ENCODE measurements at regions not wholly inside any gene's neighbourhood (a gene's known extent, or its start where the extent isn't known, plus 50 kb on each side); places are given as distances from the start of the nearest gene placed in this dataset.

DNA sequence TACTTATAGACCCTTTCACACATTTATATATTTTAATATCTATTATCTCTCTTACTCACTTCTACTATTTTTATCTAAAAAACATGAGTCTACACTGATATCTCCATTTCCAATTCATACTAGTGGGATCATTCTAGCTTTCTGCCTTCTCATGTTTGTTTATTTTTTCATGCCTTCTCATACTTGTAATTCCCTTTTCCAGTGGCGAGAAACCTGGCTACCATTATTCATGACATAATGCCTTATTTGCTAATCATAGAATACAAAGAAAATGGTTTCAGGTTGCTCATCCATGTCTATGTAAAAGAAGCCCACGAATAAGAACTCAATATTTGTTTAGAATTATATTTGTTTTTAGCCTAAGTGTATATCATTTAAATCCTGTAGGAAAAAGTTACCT is 232.7 kb upstream of the ACTBL2 start:
- TF ChIP-seq POLR2A (IDR thresholded peaks at IDR 0.05; ENCODE audit: low read length) = no peak
- no peak for TF ChIP-seq GATA1 (IDR thresholded peaks at IDR 0.05; ENCODE audit: low read depth, low read length)
